GM12874 (cell line): ENCODE measurements at regions not wholly inside any gene's neighbourhood (a gene's known extent, or its start where the extent isn't known, plus 50 kb on each side); places are given as distances from the start of the nearest gene placed in this dataset.

Experiments used
- CTCF ChIP-seq: IDR thresholded peaks from 2 replicates; pipeline ENCODE4 v1.5.1; 2011; ENCODE audit warnings: low read depth, mild to moderate bottlenecking, control low read depth, low read length, moderate library complexity; ENCODE audit not compliant: insufficient read depth

- TF ChIP-seq CTCF = no peak
Observed at GRCh38 chr21:18524097-18524880, 120.7 kb upstream of the TMPRSS15 start.

GRCh38 chr21:18529254-18529653 is 125.7 kb upstream of the TMPRSS15 start:
- TF ChIP-seq CTCF = no peak

- no peak for TF ChIP-seq CTCF
Observed at GRCh38 chr21:18542081-18542480, 138.5 kb upstream of the TMPRSS15 start.

GRCh38 chr21:18545908-18546307 is 142.3 kb upstream of the TMPRSS15 start:
- no peak for TF ChIP-seq CTCF

- no peak for TF ChIP-seq CTCF
Observed at GRCh38 chr21:18547347-18547746, 143.8 kb upstream of the TMPRSS15 start.

GRCh38 chr21:18548249-18548648 is 144.7 kb upstream of the TMPRSS15 start:
- no peak for TF ChIP-seq CTCF

- TF ChIP-seq CTCF = no peak
Observed at GRCh38 chr21:18549214-18549905, 145.8 kb upstream of the TMPRSS15 start.
